SK-N-SH treated with all-trans-retinoic acid at 6 μM for 48 hours (cell line): ENCODE measurements at regions not wholly inside any gene's neighbourhood (a gene's known extent, or its start where the extent isn't known, plus 50 kb on each side); places are given as distances from the start of the nearest gene placed in this dataset.

ENCODE experiments used
- ARNTL ChIP-seq: fragments of 450-650 bp; formaldehyde crosslinking; IDR thresholded peaks from 2 replicates; pipeline ENCODE4 v1.5.0; 2020; ENCODE audit warnings: low read depth, mild to moderate bottlenecking, moderate library complexity, borderline replicate concordance
- ESRRG ChIP-seq: fragments of 250-450 bp; sonication (Bioruptor Pico); IDR thresholded peaks from 2 replicates; pipeline ENCODE4 v1.6.1; 2021; ENCODE audit warnings: mild to moderate bottlenecking
- GLIS3 ChIP-seq: fragments of 250-450 bp; sonication (Bioruptor Pico); IDR thresholded peaks from 2 replicates; pipeline ENCODE4 v1.5.0; 2020; ENCODE audit warnings: mild to moderate bottlenecking, moderate library complexity
- PPARA ChIP-seq: fragments of 250-450 bp; sonication (Bioruptor Pico); IDR thresholded peaks from 2 replicates; pipeline ENCODE4 v1.5.0; 2020; ENCODE audit warnings: mild to moderate bottlenecking, borderline replicate concordance
- TCF4 ChIP-seq: fragments of 250-450 bp; sonication (Bioruptor Pico); IDR thresholded peaks from 2 replicates; pipeline ENCODE4 v1.8.0; 2021; ENCODE audit warnings: mild to moderate bottlenecking, moderate library complexity, borderline replicate concordance
- ZC3H10 ChIP-seq: fragments of 250-450 bp; sonication (Bioruptor Pico); IDR thresholded peaks from 2 replicates; pipeline ENCODE4 v1.5.1; 2021; ENCODE audit warnings: mild to moderate bottlenecking, moderate library complexity
- ZFP3 ChIP-seq: fragments of 250-450 bp; sonication (Bioruptor Pico); IDR thresholded peaks from 2 replicates; pipeline ENCODE4 v1.5.0; 2020; ENCODE audit warnings: mild to moderate bottlenecking, moderate library complexity
- ZNF565 ChIP-seq: fragments of 450-650 bp; formaldehyde crosslinking; conservative IDR thresholded peaks from 2 replicates; pipeline ENCODE4 v1.5.0; 2020; ENCODE audit warnings: low read depth, mild to moderate bottlenecking, moderate library complexity
- TF ChIP-seq, protein P1 (sequence below): fragments of 250-450 bp; sonication (Bioruptor Pico); IDR thresholded peaks from 2 replicates; pipeline ENCODE4 v1.8.0; 2020; ENCODE audit warnings: mild to moderate bottlenecking, moderate library complexity, borderline replicate concordance

DNA sequence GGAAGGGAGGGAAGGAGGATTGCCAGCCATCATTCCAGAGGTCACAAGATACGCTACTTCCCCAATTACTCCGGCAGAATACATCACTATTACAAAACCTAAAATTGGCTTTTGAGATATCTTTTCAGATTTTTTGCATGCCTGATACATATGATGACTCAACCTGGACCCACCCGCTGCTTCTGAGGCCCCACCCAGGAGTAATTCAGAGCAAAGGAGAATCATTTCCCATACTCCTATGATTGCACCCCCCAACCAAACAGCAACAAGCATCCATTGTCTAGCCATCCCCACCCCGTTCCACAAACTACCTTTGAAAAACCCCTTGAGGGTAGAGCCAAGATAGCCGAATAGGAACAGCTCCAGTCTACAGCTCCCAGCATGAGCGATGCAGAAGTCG lies 163.5 kb upstream of the GJE1 start:
- no peak for TF ChIP-seq ZFP3 (CRISPR knock-in tag)
- TF ChIP-seq, protein P1, sequence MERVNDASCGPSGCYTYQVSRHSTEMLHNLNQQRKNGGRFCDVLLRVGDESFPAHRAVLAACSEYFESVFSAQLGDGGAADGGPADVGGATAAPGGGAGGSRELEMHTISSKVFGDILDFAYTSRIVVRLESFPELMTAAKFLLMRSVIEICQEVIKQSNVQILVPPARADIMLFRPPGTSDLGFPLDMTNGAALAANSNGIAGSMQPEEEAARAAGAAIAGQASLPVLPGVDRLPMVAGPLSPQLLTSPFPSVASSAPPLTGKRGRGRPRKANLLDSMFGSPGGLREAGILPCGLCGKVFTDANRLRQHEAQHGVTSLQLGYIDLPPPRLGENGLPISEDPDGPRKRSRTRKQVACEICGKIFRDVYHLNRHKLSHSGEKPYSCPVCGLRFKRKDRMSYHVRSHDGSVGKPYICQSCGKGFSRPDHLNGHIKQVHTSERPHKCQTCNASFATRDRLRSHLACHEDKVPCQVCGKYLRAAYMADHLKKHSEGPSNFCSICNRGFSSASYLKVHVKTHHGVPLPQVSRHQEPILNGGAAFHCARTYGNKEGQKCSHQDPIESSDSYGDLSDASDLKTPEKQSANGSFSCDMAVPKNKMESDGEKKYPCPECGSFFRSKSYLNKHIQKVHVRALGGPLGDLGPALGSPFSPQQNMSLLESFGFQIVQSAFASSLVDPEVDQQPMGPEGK (CRISPR knock-in tag): no peak
- TF ChIP-seq ARNTL (CRISPR knock-in tag): no peak
- no peak for TF ChIP-seq TCF4 (CRISPR knock-in tag)
- no peak for TF ChIP-seq ZC3H10 (CRISPR knock-in tag)
- no peak for TF ChIP-seq PPARA (CRISPR knock-in tag)
- no peak for TF ChIP-seq ZNF565 (CRISPR knock-in tag)
- TF ChIP-seq ESRRG (CRISPR knock-in tag): no peak
- TF ChIP-seq GLIS3 (CRISPR knock-in tag): no peak
